C1 segment of cervical spinal cord (tissue), 14 donors: ENCODE measurements at regions not wholly inside any gene's neighbourhood (a gene's known extent, or its start where the extent isn't known, plus 50 kb on each side); places are given as distances from the start of the nearest gene placed in this dataset.
"Not testable (repeated sequence)": the region's sequence is repeated elsewhere in the genome, so short reads cannot be mapped to it uniquely, and the experiment has no call there.

Source experiments
- DNase-seq, 14 donors: peaks; one replicate each; lab custom pipeline; 2025; lab: John Stamatoyannopoulos, UW

DNA sequence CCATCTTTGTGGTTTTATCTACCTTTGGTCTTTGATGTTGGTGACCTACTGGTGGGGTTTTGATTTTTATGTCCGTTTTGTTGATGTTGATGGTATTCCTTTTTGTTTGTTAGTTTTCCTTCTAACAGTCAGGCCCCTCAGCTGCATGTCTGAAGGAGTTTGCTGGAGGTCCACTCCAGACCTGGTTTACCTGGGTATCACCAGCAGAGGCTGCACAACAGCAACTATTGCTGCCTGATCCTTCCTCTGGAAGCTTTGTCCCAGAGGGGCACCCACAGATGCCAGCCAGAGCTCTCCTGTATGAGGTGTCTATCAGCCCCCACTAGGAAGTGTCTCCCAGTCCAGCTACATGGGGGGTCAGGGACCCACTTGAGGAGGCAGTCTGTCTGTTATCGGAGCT is 199.3 kb upstream of the WDFY3 start:
- no peak for DNase-seq

DNA sequence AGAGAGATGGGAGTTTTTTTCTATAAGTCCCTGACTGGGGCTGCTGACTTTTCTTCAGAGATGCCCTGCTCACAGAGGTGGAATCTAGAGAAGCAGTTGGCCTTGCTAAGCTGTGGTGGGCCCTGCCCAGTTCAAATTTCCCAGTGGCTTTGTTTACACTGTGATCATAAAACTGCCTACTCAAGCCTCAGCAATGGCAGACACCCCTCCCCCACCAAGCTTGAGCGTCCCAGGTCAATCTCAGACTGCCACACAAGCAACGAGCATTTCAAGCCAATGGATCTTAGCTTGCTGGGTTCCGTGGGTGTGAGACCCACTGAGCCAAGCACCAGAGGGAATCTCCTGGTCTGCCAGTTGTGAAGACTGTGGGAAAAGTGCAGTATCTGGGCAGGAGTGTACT is 199.8 kb upstream of the WDFY3 start:
- DNase-seq = no peak

DNA sequence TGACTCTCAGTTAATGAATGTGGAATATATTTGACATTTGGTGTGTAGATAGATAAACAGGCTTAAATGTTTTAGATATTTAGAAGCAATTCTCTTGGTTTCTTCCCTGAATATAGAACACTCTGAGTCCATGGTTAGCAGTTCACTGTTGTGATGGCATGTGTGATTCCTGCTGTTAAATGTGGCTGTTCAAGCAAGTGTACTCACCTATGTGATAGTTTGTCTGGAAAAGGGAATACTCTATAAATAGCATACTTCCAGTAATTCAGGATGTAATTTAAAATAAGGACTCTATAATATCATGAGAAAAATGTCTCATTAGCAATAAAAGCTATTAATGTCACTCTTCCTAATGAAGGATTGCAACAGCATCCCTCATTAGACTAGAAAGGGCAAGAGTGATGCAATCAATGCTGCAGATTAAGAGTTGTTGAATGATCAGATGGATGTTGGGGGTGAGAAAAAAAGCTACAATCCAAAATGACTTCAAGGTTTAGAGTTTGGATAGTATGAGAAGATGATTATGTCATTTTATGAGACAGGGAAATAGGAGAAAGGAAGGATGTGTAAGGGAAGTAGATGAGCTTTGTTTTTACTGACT is 201.8 kb upstream of the WDFY3 start:
- no peak for DNase-seq

GRCh38 chr4:85170241-85170640 is 203.8 kb upstream of the WDFY3 start:
- DNase-seq = no peak

GRCh38 chr4:85175190-85175589 is 208.7 kb upstream of the WDFY3 start:
- DNase-seq = no peak

DNA sequence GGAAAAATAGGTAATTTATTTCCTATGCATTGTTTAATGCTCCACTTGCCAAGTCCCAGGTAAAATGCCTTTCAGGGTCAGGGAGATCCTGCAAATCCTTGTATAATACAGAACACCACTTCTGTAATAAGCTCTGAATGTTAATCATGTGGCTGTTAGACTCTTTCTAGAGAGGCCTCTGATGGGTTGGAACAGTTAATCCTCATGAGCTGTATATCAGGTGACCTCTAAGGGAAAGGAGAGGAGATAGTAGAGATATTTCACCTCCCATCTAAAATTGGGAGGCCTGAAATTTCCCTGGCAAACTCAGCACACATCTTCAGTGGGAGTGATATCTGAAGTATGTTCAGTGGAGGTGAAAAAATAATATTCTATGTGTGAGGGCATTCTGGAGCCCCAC is 210.6 kb upstream of the WDFY3 start:
- no peak for DNase-seq

- DNase-seq = no peak
Observed at GRCh38 chr4:85177679-85178078, 211.2 kb upstream of the WDFY3 start.

DNA sequence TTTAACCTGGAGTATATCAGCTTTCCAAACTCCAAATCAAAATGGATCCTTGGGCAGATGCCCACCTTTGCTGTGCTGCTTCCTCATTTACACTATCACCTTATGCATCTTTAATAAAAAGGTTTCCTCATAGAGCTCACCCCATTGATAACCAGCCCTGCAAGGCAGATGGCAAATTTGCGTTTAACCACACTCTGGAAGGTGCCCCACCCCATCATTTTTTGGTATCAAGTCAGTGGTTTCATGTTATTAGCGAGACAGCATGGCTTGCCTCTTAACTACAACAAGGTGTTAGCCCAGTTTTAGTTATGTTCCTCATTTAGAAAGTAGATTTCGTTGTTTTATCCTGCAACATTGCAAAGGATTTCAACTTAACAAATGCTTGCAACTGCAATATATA is 214.0 kb upstream of the WDFY3 start:
- no peak for DNase-seq

DNA sequence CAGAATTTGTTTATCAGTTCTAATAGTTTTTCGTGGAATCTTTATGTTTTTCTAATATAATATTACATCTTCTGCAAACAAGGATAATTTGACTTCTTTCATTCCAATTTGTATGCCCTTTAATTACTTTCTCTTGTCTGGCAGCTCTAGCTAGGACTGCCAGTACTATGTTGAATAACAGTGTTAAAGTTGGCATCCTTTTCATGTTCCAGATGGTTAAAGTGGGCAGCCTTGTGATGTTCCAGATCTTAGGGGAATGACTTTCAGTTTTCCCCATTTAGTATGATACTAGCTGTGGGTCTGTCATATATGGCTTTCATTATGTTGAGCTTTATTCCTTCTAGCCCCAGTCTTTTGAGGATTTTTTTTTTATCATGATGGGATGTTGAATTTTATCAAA is 220.6 kb upstream of the WDFY3 start:
- no peak for DNase-seq

- not testable (repeated sequence) for DNase-seq
Observed at GRCh38 chr4:85196015-85196414, 229.5 kb upstream of the WDFY3 start.

- no peak for DNase-seq
Observed at GRCh38 chr4:85200106-85200505, 233.6 kb upstream of the WDFY3 start.

GRCh38 chr4:85209161-85209560 is 242.7 kb upstream of the WDFY3 start:
- no peak for DNase-seq

GRCh38 chr4:85210353-85210752 is 243.9 kb upstream of the WDFY3 start:
- no peak for DNase-seq

GRCh38 chr4:85216571-85216970 is 250.1 kb upstream of the WDFY3 start:
- not testable (repeated sequence) for DNase-seq

GRCh38 chr4:85218756-85219155 is 252.3 kb upstream of the WDFY3 start:
- DNase-seq = no peak

- no peak for DNase-seq
Observed at GRCh38 chr4:85221606-85222005, 253.3 kb upstream of the ARHGAP24 start.

- no peak for DNase-seq
Observed at GRCh38 chr4:85222561-85222960, 252.4 kb upstream of the ARHGAP24 start.

GRCh38 chr4:85228264-85228663 is 246.7 kb upstream of the ARHGAP24 start:
- DNase-seq = no peak

DNA sequence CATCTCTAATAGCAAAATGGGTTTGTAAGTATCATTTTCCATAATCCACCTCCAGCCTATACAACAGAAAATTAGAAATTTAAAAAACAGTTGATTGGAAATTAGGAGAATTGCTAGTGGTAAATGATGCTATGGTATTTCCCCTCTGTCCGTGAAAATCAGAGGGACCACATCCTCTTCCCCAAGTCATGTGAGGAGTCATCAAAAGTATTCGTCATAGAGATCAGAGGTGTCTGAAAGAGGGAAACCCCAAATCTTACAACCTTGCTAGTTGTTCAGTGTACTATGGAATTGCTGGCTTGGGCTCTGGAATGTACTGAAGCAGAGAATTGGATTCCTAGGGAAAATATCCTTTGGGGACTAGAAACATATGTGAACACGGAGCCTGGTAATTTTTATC is 241.4 kb upstream of the ARHGAP24 start:
- no peak for DNase-seq

DNA sequence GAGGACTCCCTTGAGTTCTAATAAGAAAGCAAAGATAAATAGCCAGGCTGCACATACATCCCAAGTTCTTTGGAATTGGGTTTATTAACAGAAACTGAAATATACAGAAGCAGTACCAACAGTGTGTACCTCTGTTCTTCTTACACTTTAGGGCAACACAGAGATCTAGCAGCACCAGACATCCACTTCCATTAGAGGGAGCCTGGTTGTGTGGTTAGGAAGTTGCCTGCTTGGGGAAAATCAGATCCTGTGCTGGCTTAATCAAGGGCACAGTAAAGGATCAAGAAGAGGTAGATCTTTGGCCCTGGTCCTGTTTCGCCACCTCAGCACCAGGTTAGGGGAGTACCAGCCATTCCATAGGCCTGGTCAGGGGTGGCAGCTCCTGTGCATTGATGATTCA is 231.1 kb upstream of the ARHGAP24 start:
- no peak for DNase-seq

DNA sequence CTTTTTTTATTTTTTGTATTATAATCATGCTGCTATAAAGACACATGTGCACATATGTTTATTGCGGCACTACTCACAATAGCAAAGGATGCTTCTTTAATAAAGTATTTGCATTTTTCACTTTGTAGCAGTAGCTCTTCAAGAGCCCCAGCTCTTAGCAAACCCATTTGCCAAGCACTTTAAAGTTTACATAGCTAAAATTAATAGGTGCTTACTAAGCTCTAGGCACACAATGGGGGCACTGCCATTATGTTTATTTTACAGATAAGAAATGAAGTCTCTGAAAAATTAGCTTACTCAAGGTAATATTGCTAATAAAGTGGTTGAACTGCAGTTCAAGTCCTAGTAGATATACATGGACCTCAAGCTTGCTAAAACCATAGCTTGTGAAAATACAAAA is 230.3 kb upstream of the ARHGAP24 start:
- no peak for DNase-seq

DNA sequence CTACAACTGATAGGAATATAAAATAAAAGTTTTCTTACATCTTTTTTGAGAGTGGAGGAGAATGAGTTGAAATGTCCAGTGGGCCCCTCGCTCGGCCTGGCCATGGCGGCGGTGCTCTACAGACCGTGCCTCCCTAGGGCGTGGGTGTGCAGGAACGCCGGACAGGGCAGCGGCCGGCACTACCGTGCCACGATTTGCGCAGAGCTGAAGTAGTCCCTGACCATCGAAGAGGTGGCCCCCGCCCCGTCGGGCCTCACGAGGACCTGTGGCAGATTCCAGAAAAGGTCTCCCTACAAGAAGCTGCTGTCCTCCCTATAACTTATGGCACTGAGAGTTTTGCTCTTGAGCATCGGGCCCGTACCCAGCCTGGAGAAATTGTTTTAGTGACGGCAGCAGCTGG is 228.9 kb upstream of the ARHGAP24 start:
- DNase-seq = no peak

- no peak for DNase-seq
Observed at GRCh38 chr4:85250852-85251251, 224.1 kb upstream of the ARHGAP24 start.

DNA sequence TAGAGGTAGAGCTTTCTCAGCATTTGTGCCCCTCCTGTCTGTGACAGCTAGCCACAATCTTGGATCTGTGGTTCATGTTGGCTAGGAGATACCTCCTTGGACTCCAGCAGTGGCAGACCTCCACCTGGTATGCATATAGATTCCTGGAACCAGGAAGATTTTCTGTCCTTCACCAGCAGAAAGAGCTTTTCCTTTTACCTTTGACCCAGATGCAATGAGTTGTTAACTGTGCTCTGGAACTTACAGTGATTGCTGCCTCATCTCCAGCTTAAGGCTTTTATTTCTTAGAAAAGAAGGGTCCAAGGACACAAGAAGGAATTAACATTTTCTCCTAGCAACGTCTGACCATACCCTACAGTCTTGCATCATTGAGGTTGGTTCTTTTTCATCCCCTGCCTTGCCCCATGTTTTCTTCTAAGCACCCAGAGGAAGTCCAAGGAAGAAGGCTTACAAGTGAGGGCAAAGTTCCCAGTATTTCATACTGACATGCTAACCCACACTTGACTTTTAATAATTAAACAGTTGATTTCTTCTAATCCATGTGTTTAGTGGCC is 217.1 kb upstream of the ARHGAP24 start:
- no peak for DNase-seq
